ENCODE measurements at regions not wholly inside any gene's neighbourhood (a gene's known extent, or its start where the extent isn't known, plus 50 kb on each side); places are given as distances from the start of the nearest gene placed in this dataset.
A peak's percentile ranks its signal among the peaks of the same experiment; 100 is the strongest.

- Histone ChIP-seq H3K9me3 (ENCODE audit: control insufficient read depth, insufficient read depth, low read length) (no peaks in the 10 kb centered on the region), H3K36me3 (ENCODE audit: control insufficient read depth, insufficient read depth, low read length) (no peaks in the 10 kb centered on the region), H3K27me3 (ENCODE audit: control insufficient read depth, insufficient read depth, low read length) (peaks cover 14% of the 10 kb centered on the region), H3K27ac (ENCODE audit: low read depth, low read length) (no peak overlapping the region), H3K4me3 (ENCODE audit: low read depth, low read length) (no peak overlapping the region), H3K4me1 (ENCODE audit: control insufficient read depth, insufficient read depth, low read length) (no peaks in the 10 kb centered on the region)
- WGBS (ENCODE audit: insufficient coverage) = no CpG with 5 or more reads among the region's 2 CpGs
- no peak for DNase-seq (ENCODE audit: low read depth in 4 of 6, low spot score in 6 of 6)
These were observed 647.8 kb upstream of the SLC35B3 start for GRCh38 chr6:9083108-9083507.

- H3K4me3 ChIP-seq (ENCODE audit: low read depth, low read length) = no peak overlapping the region
- H3K4me1 ChIP-seq (ENCODE audit: control insufficient read depth, insufficient read depth, low read length) = no peaks in the 10 kb centered on the region
- DNase-seq (ENCODE audit: low read depth in 4 of 6, low spot score in 6 of 6) = no peak
- H3K36me3 ChIP-seq (ENCODE audit: control insufficient read depth, insufficient read depth, low read length) = no peaks in the 10 kb centered on the region
- no CpG with 5 or more reads among the region's 3 CpGs for WGBS (ENCODE audit: insufficient coverage)
- H3K9me3 ChIP-seq (ENCODE audit: control insufficient read depth, insufficient read depth, low read length) = no peaks in the 10 kb centered on the region
- no peaks in the 10 kb centered on the region for H3K27me3 ChIP-seq (ENCODE audit: control insufficient read depth, insufficient read depth, low read length)
- H3K27ac ChIP-seq (ENCODE audit: low read depth, low read length) = no peak overlapping the region
These were observed 631.4 kb upstream of the SLC35B3 start for GRCh38 chr6:9066726-9067125.

- H3K27ac ChIP-seq (ENCODE audit: low read depth, low read length) = no peak overlapping the region
- H3K27me3 ChIP-seq (ENCODE audit: control insufficient read depth, insufficient read depth, low read length) = no peaks in the 10 kb centered on the region
- H3K4me1 ChIP-seq (ENCODE audit: control insufficient read depth, insufficient read depth, low read length) = no peaks in the 10 kb centered on the region
- DNase-seq (ENCODE audit: low read depth in 4 of 6, low spot score in 6 of 6) = no peak
- H3K9me3 ChIP-seq (ENCODE audit: control insufficient read depth, insufficient read depth, low read length) = no peaks in the 10 kb centered on the region
- no CpG with 5 or more reads among the region's 1 CpG for WGBS (ENCODE audit: insufficient coverage)
- no peak overlapping the region for H3K4me3 ChIP-seq (ENCODE audit: low read depth, low read length)
- no peaks in the 10 kb centered on the region for H3K36me3 ChIP-seq (ENCODE audit: control insufficient read depth, insufficient read depth, low read length)
These were observed 628.8 kb upstream of the SLC35B3 start for GRCh38 chr6:9064156-9064555.

GRCh38 chr6:9062596-9062995 is 627.3 kb upstream of the SLC35B3 start:
- Histone ChIP-seq H3K27me3 (ENCODE audit: control insufficient read depth, insufficient read depth, low read length) (no peaks in the 10 kb centered on the region), H3K4me3 (ENCODE audit: low read depth, low read length) (no peak overlapping the region), H3K27ac (ENCODE audit: low read depth, low read length) (no peak overlapping the region), H3K36me3 (ENCODE audit: control insufficient read depth, insufficient read depth, low read length) (no peaks in the 10 kb centered on the region), H3K4me1 (ENCODE audit: control insufficient read depth, insufficient read depth, low read length) (no peaks in the 10 kb centered on the region), H3K9me3 (ENCODE audit: control insufficient read depth, insufficient read depth, low read length) (no peaks in the 10 kb centered on the region)
- WGBS (ENCODE audit: insufficient coverage) = no CpG with 5 or more reads among the region's 2 CpGs
- DNase-seq (ENCODE audit: low read depth in 4 of 6, low spot score in 6 of 6) = no peak

- Histone ChIP-seq H3K27me3 (ENCODE audit: control insufficient read depth, insufficient read depth, low read length) (no peaks in the 10 kb centered on the region), H3K36me3 (ENCODE audit: control insufficient read depth, insufficient read depth, low read length) (no peaks in the 10 kb centered on the region), H3K27ac (ENCODE audit: low read depth, low read length) (no peak overlapping the region), H3K4me1 (ENCODE audit: control insufficient read depth, insufficient read depth, low read length) (no peaks in the 10 kb centered on the region), H3K4me3 (ENCODE audit: low read depth, low read length) (no peak overlapping the region), H3K9me3 (ENCODE audit: control insufficient read depth, insufficient read depth, low read length) (no peaks in the 10 kb centered on the region)
- WGBS (ENCODE audit: insufficient coverage) = no CpG with 5 or more reads among the region's 2 CpGs
- DNase-seq (ENCODE audit: low read depth in 4 of 6, low spot score in 6 of 6) = peak in 2 of 6 donors; percentile 49 to 52
These were observed 622.6 kb upstream of the SLC35B3 start for GRCh38 chr6:9057937-9058336.

GRCh38 chr6:9056556-9056955 is 621.2 kb upstream of the SLC35B3 start:
- Histone ChIP-seq H3K9me3 (ENCODE audit: control insufficient read depth, insufficient read depth, low read length) (no peaks in the 10 kb centered on the region), H3K4me3 (ENCODE audit: low read depth, low read length) (no peak overlapping the region), H3K27me3 (ENCODE audit: control insufficient read depth, insufficient read depth, low read length) (no peaks in the 10 kb centered on the region), H3K27ac (ENCODE audit: low read depth, low read length) (no peak overlapping the region), H3K36me3 (ENCODE audit: control insufficient read depth, insufficient read depth, low read length) (no peaks in the 10 kb centered on the region), H3K4me1 (ENCODE audit: control insufficient read depth, insufficient read depth, low read length) (no peaks in the 10 kb centered on the region)
- WGBS (ENCODE audit: insufficient coverage) = 100% methylated on average over 1 of the region's 2 CpGs
- no peak for DNase-seq (ENCODE audit: low read depth in 4 of 6, low spot score in 6 of 6)

- Histone ChIP-seq H3K9me3 (ENCODE audit: control insufficient read depth, insufficient read depth, low read length) (no peaks in the 10 kb centered on the region), H3K4me3 (ENCODE audit: low read depth, low read length) (no peak overlapping the region), H3K4me1 (ENCODE audit: control insufficient read depth, insufficient read depth, low read length) (no peaks in the 10 kb centered on the region), H3K27me3 (ENCODE audit: control insufficient read depth, insufficient read depth, low read length) (no peaks in the 10 kb centered on the region), H3K27ac (ENCODE audit: low read depth, low read length) (no peak overlapping the region), H3K36me3 (ENCODE audit: control insufficient read depth, insufficient read depth, low read length) (no peaks in the 10 kb centered on the region)
- no CpG with 5 or more reads among the region's 3 CpGs for WGBS (ENCODE audit: insufficient coverage)
- DNase-seq (ENCODE audit: low read depth in 4 of 6, low spot score in 6 of 6) = peak in 2 of 6 donors; percentile 7 to 62
These were observed 609.1 kb upstream of the SLC35B3 start for GRCh38 chr6:9044426-9044825.

- H3K4me1 ChIP-seq (ENCODE audit: control insufficient read depth, insufficient read depth, low read length) = no peaks in the 10 kb centered on the region
- WGBS (ENCODE audit: insufficient coverage) = 96% methylated on average over 35 of the region's 36 CpGs
- H3K9me3 ChIP-seq (ENCODE audit: control insufficient read depth, insufficient read depth, low read length) = no peaks in the 10 kb centered on the region
- no peaks in the 10 kb centered on the region for H3K36me3 ChIP-seq (ENCODE audit: control insufficient read depth, insufficient read depth, low read length)
- DNase-seq (ENCODE audit: low read depth in 4 of 6, low spot score in 6 of 6) = no peak
- H3K27ac ChIP-seq (ENCODE audit: low read depth, low read length) = no peak overlapping the region
- no peaks in the 10 kb centered on the region for H3K27me3 ChIP-seq (ENCODE audit: control insufficient read depth, insufficient read depth, low read length)
- no peak overlapping the region for H3K4me3 ChIP-seq (ENCODE audit: low read depth, low read length)
These were observed 605.4 kb upstream of the SLC35B3 start for GRCh38 chr6:9040718-9041117.

GRCh38 chr6:9039258-9039657 is 603.9 kb upstream of the SLC35B3 start:
- Histone ChIP-seq H3K27me3 (ENCODE audit: control insufficient read depth, insufficient read depth, low read length) (no peaks in the 10 kb centered on the region), H3K27ac (ENCODE audit: low read depth, low read length) (no peak overlapping the region), H3K36me3 (ENCODE audit: control insufficient read depth, insufficient read depth, low read length) (no peaks in the 10 kb centered on the region), H3K4me3 (ENCODE audit: low read depth, low read length) (no peak overlapping the region), H3K4me1 (ENCODE audit: control insufficient read depth, insufficient read depth, low read length) (no peaks in the 10 kb centered on the region), H3K9me3 (ENCODE audit: control insufficient read depth, insufficient read depth, low read length) (no peaks in the 10 kb centered on the region)
- DNase-seq (ENCODE audit: low read depth in 4 of 6, low spot score in 6 of 6) = no peak
- 98% methylated on average over 5 of the region's 6 CpGs for WGBS (ENCODE audit: insufficient coverage)

- Histone ChIP-seq H3K27ac (ENCODE audit: low read depth, low read length) (no peak overlapping the region), H3K9me3 (ENCODE audit: control insufficient read depth, insufficient read depth, low read length) (no peaks in the 10 kb centered on the region), H3K4me3 (ENCODE audit: low read depth, low read length) (no peak overlapping the region), H3K36me3 (ENCODE audit: control insufficient read depth, insufficient read depth, low read length) (no peaks in the 10 kb centered on the region), H3K27me3 (ENCODE audit: control insufficient read depth, insufficient read depth, low read length) (no peaks in the 10 kb centered on the region), H3K4me1 (ENCODE audit: control insufficient read depth, insufficient read depth, low read length) (no peaks in the 10 kb centered on the region)
- no CpG with 5 or more reads among the region's 1 CpG for WGBS (ENCODE audit: insufficient coverage)
- no peak for DNase-seq (ENCODE audit: low read depth in 4 of 6, low spot score in 6 of 6)
These were observed 592.7 kb upstream of the SLC35B3 start for GRCh38 chr6:9028086-9028485.

All from spinal cord (tissue), 9 donors.